22Rv1 (cell line): ENCODE measurements at regions not wholly inside any gene's neighbourhood (a gene's known extent, or its start where the extent isn't known, plus 50 kb on each side); places are given as distances from the start of the nearest gene placed in this dataset.

Source experiments
- ZFX ChIP-seq: fragments of 450-650 bp; IDR thresholded peaks from 2 replicates; pipeline ENCODE4 v1.6.1; 2017; ENCODE audit warnings: antibody characterized with exemption, borderline replicate concordance
- TF ChIP-seq, protein P1 (sequence below): fragments of 450-650 bp; IDR thresholded peaks from 2 replicates; pipeline ENCODE4 v1.5.1; 2017; ENCODE audit warnings: mild to moderate bottlenecking

DNA sequence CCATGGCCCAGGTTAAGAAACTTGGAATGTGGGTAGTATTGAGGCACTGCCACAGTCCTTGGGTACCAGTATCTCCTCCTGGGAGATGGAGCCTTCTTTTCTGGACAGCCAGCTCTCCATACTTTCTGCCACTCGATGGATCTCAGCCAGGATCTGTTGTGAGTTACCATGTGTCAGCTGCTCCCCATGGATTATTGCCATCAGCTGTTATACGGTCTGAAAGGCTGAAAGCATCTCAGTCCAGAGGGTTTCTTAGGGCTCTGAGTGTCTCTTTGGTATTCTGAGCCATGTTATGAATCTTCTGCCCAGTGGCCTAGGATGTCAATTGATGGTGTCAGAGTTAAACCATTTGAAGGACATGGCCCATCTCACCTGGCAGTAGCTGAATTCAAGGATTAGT, 197.5 kb downstream of the C7orf25 start:
- TF ChIP-seq, protein P1, sequence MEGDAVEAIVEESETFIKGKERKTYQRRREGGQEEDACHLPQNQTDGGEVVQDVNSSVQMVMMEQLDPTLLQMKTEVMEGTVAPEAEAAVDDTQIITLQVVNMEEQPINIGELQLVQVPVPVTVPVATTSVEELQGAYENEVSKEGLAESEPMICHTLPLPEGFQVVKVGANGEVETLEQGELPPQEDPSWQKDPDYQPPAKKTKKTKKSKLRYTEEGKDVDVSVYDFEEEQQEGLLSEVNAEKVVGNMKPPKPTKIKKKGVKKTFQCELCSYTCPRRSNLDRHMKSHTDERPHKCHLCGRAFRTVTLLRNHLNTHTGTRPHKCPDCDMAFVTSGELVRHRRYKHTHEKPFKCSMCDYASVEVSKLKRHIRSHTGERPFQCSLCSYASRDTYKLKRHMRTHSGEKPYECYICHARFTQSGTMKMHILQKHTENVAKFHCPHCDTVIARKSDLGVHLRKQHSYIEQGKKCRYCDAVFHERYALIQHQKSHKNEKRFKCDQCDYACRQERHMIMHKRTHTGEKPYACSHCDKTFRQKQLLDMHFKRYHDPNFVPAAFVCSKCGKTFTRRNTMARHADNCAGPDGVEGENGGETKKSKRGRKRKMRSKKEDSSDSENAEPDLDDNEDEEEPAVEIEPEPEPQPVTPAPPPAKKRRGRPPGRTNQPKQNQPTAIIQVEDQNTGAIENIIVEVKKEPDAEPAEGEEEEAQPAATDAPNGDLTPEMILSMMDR, result no peak
- TF ChIP-seq ZFX, result no peak
